A673 (cell line): ENCODE measurements at regions not wholly inside any gene's neighbourhood (a gene's known extent, or its start where the extent isn't known, plus 50 kb on each side); places are given as distances from the start of the nearest gene placed in this dataset.

Experiments
- BruUV-seq: library from RNA; stranded (reverse); fragments of 400-500 nt; replicated peaks from 2 replicates; lab custom pipeline; 2021; lab: Mats Ljungman, UMichigan
- CTCF ChIA-PET: fragments of 300-600 bp; sonication (Branson Sonifier 250); formaldehyde crosslinking; loops from one replicate; lab custom pipeline; 2022; ENCODE audit warnings: antibody characterized with exemption; lab: Charles Lee
- POLR2A ChIA-PET: fragments of 300-600 bp; sonication (Branson Sonifier 250); formaldehyde crosslinking; loops from one replicate; lab custom pipeline; 2022; ENCODE audit warnings: antibody characterized with exemption; ENCODE audit not compliant: low non-redundant PET; lab: Charles Lee
- DNase-seq: peaks from one replicate; pipeline ENCODE4 v3.0.0-alpha.2; 2015; ENCODE audit warnings: low spot score
- H3K27ac ChIP-seq: fragments of 200-600 bp; sonication (generic); 2 replicates; pipeline ENCODE4 v1.5.1; 2016; ENCODE audit warnings: mixed run types, low read depth, mild to moderate bottlenecking, mixed read lengths, antibody characterized with exemption, low read length; ENCODE audit not compliant: poor library complexity, severe bottlenecking
- H3K27me3 ChIP-seq: fragments of 200-600 bp; sonication (generic); replicated peaks from 2 replicates; pipeline ENCODE4 v1.6.1; 2017; ENCODE audit warnings: mixed run types, low read depth, mild to moderate bottlenecking, mixed read lengths, antibody characterized with exemption, low read length; ENCODE audit not compliant: insufficient read depth, poor library complexity
- H3K36me3 ChIP-seq: fragments of 200-600 bp; sonication (generic); 2 replicates; pipeline ENCODE4 v1.6.1; 2016; ENCODE audit warnings: mixed run types, mild to moderate bottlenecking, mixed read lengths, antibody characterized with exemption, low read length; ENCODE audit not compliant: insufficient read depth, poor library complexity, severe bottlenecking
- H3K4me1 ChIP-seq: fragments of 200-600 bp; sonication (generic); 2 replicates; pipeline ENCODE4 v1.6.1; 2017; ENCODE audit warnings: mixed run types, mild to moderate bottlenecking, mixed read lengths, antibody characterized with exemption, low read length; ENCODE audit not compliant: insufficient read depth, poor library complexity, severe bottlenecking
- H3K4me3 ChIP-seq: fragments of 200-600 bp; sonication (generic); 2 replicates; pipeline ENCODE4 v1.5.1; 2016; ENCODE audit warnings: low read depth, mixed run types, mild to moderate bottlenecking, mixed read lengths, low read length; ENCODE audit not compliant: poor library complexity, severe bottlenecking
- H3K9me3 ChIP-seq: fragments of 200-600 bp; sonication (generic); 2 replicates; pipeline ENCODE4 v1.6.1; 2016; ENCODE audit warnings: mixed run types, low read depth, mild to moderate bottlenecking, mixed read lengths, antibody characterized with exemption, low read length; ENCODE audit not compliant: poor library complexity, severe bottlenecking
- CTCF ChIP-seq: fragments of 300-800, 200-600 bp; sonication (generic); conservative IDR thresholded peaks from 2 replicates; pipeline ENCODE4 v1.5.1; 2017; ENCODE audit warnings: low read depth, mild to moderate bottlenecking, antibody characterized with exemption, low read length, moderate library complexity, mixed read lengths
- EZH2 ChIP-seq: fragments of 200-600 bp; sonication (generic); IDR thresholded peaks from 2 replicates; pipeline ENCODE4 v1.6.1; 2017; ENCODE audit warnings: borderline replicate concordance, low read depth, mild to moderate bottlenecking, mixed read lengths, antibody characterized with exemption, low read length; ENCODE audit not compliant: poor library complexity, severe bottlenecking
- intact Hi-C: fragments of 100-400 bp; cut with micrococcal nuclease; formaldehyde crosslinking; loops from one replicate; pipeline ENCODE4 v1.10.0; 2022; ENCODE audit not compliant: unreplicated experiment

- no peaks in the 10 kb centered on the region for H3K4me1 ChIP-seq
- no peak for TF ChIP-seq EZH2
- TF ChIP-seq CTCF, result no peak
- BruUV-seq, result no TSS peak
- no peak for DNase-seq
- no peaks in the 10 kb centered on the region for H3K9me3 ChIP-seq
- H3K4me3 ChIP-seq, result no peak overlapping the region
- POLR2A ChIA-PET, result no interaction called here
- H3K36me3 ChIP-seq, result no peaks in the 10 kb centered on the region
- intact Hi-C loops, result no loop called here
- H3K27me3 ChIP-seq, result no peaks in the 10 kb centered on the region
- CTCF ChIA-PET, result no interaction called here
- no peak overlapping the region for H3K27ac ChIP-seq
These were observed 269.9 kb downstream of the CBLL2 start for GRCh38 chrX:22542641-22543040.

- H3K9me3 ChIP-seq, result no peaks in the 10 kb centered on the region
- no peaks in the 10 kb centered on the region for H3K27me3 ChIP-seq
- intact Hi-C loops, result no loop called here
- TF ChIP-seq CTCF (no peak), EZH2 (no peak)
- H3K4me1 ChIP-seq, result no peaks in the 10 kb centered on the region
- H3K4me3 ChIP-seq, result no peak overlapping the region
- ChIA-PET CTCF (no interaction called here), POLR2A (no interaction called here)
- H3K36me3 ChIP-seq, result no peaks in the 10 kb centered on the region
- no peak overlapping the region for H3K27ac ChIP-seq
- no peak for DNase-seq
- BruUV-seq, result no TSS peak
These were observed 286.8 kb downstream of the CBLL2 start for GRCh38 chrX:22559506-22559905.

- Histone ChIP-seq H3K4me3 (no peak overlapping the region), H3K27me3 (no peaks in the 10 kb centered on the region), H3K9me3 (no peaks in the 10 kb centered on the region), H3K36me3 (no peaks in the 10 kb centered on the region), H3K27ac (no peak overlapping the region), H3K4me1 (no peaks in the 10 kb centered on the region)
- POLR2A ChIA-PET, result no interaction called here
- intact Hi-C loops, result no loop called here
- TF ChIP-seq CTCF (no peak), EZH2 (no peak)
- DNase-seq, result no peak
- no TSS peak for BruUV-seq
- CTCF ChIA-PET, result no interaction called here
These were observed 302.6 kb downstream of the CBLL2 start for GRCh38 chrX:22575161-22575845.
